GM18519 (cell line): ENCODE measurements at regions not wholly inside any gene's neighbourhood (a gene's known extent, or its start where the extent isn't known, plus 50 kb on each side); places are given as distances from the start of the nearest gene placed in this dataset.

ENCODE experiments used
- ATAC-seq: cut with Tn5 transposase; IDR thresholded peaks from one replicate; pipeline ENCODE4 v1.9.1; 2021; ENCODE audit warnings: mild to moderate bottlenecking, moderate library complexity; ENCODE audit not compliant: unreplicated experiment, low FRiP score

GRCh38 chr2:138104071-138104470, 139.8 kb downstream of the HNMT start:
- ATAC-seq, result no peak

GRCh38 chr2:138105358-138105757, 141.1 kb downstream of the HNMT start:
- no peak for ATAC-seq

DNA sequence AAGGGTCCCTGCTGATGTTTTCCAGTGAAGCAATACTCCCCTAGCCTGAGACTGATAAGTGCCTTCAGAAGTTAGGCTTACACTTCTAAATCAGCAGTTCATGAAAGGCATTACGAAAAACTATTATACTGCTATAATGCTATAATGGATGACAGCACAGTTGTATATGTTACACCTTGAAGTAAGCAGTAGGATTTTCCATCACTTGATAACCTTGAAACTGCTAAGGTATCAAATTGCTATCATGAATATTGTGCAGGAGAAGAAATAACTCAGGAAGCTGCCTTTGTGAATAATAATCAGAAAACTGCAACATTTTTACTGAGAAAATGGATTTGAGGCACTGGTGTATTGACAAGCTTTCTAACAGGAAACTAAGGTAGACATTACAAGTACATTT, 142.3 kb downstream of the HNMT start:
- no peak for ATAC-seq

DNA sequence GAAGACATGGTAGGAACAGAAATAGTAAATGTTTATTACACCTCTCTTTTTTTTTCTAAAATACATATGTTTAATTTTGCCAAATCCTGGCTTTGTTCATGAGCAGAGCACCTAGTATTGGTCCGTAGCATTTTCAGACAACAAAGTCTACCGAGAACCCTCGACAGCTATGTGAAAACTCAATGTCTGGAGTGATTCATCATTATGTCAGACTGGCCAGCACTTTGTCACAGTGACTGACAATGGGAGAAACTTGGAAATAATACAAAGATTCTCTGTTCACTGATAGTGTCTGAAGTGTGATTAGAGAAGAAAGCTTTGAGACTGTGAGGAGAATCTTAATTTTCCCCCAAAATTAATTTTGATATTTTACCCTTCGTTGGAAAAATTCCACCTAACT, 143.0 kb downstream of the HNMT start:
- ATAC-seq, result no peak

DNA sequence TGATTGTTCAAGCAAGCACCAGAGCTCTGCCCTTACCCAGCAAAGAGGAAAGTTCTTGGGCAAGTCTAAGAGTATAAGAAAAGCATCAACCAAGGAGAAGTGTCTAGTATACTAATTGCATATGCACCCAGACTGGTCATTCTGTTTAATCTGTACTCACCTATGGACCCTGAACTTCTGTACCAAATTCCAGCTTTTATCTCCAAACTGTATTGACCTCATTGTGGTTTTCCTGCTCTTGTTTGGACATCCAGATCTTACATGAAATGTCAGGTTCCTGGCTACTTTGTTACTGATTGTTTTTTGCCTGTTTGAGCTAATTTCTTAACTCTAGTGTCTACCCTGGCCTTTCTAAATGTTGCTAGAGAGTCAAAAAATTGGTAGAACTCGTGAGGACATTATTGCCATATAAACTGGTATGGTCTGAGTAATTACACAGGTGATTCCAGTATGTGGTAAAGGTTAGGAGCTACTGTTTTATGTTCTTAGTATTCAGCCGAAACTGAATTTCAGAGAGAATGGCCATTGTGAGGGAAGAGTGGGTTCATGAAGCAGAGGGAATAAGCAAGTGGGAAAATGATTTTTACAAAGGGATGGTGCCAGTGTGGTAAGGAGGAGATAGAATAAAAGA, 146.3 kb downstream of the HNMT start:
- ATAC-seq, result no peak

DNA sequence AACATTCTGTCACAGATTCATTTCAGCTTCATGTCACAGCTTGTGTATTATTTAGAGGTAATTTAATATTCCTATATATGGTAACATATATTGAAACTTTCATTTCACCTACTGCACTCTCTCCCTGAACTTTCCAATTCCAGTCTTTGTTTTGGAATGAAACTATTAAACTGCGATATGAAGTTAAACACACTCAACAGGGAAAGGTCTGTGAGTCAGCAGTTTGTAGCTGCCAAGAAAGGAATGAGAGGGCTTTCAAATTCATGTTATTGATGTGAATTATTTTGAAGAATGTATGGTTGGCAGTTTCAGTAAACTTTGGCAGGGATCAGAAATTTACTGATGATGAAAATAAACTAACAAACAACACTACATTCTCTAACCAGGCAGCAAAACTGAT, 148.3 kb downstream of the HNMT start:
- ATAC-seq, result no peak

DNA sequence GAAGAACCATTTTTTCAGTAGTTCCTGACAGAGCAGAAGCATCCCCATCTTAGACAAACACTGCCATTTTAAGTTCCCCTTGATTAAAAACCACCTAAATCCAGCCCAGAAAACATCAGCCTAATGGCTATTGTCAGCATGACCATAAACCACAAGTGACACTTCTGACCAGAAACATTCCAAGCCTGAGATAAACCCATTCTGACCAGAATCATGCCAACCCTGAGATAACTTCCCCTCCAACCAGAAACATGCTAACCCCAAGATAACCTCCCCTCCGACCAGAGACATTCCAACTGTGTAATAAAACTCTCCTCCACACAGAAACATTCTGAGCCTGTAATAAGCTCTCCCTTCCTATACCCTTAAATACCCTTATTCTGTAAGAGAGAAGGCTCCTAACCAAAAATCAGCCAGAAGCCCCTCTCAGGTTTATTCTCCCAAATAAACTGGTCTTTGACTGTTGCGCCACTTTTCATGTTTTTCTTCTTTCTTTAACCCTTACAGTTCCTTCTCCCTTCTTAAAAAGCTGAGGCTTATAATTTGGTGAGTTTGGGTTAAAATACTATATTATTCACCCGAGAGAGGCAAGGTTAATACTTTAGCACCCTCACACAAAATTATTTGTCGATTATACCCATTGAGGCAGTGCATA, 149.7 kb downstream of the HNMT start:
- ATAC-seq, result no peak

DNA sequence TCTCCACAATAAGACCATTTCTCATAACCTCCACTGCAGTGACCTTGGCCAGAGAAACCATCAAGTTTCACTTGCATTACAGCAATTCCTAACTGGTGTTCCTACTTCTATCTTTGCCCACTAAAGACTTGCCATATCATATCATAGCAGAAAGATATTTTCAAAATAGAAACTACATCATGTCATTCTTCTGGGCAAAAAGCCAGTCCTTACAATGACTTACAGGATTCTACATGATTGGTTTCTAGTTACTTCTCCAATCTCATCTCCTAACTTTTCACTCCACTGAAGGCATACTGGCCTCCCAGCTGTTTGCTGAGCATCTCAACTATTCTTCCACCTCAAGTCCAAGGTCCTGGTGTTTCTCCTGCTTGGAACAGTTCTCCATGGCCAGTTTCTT, 151.4 kb downstream of the HNMT start:
- no peak for ATAC-seq

- ATAC-seq, result no peak
These were observed 152.2 kb downstream of the HNMT start for GRCh38 chr2:138116456-138116855.

- peak; percentile 74 for ATAC-seq
These were observed 157.7 kb downstream of the HNMT start for GRCh38 chr2:138121666-138122661.

GRCh38 chr2:138122891-138123290, 158.6 kb downstream of the HNMT start:
- ATAC-seq, result no peak

DNA sequence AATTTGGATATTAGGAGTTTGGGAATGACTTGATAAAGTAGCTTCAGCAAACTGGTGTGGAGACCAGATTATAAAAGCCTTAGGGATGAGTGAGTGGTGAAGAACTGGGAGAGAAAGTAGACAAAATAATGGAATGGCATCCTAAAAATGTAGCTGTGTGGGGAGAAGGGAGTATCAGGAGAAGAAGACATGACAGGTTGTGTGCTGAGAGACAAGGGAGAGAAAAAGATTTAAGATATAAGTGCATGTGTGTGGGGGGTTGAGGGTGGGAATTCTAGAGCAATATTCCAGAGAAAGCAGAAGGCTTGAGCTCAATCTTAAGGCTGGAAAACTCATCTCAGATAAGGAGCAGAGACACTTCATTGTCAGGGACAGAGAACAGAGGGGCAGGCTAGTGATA, 159.5 kb downstream of the HNMT start:
- ATAC-seq, result no peak

GRCh38 chr2:138124521-138124920, 160.2 kb downstream of the HNMT start:
- no peak for ATAC-seq

DNA sequence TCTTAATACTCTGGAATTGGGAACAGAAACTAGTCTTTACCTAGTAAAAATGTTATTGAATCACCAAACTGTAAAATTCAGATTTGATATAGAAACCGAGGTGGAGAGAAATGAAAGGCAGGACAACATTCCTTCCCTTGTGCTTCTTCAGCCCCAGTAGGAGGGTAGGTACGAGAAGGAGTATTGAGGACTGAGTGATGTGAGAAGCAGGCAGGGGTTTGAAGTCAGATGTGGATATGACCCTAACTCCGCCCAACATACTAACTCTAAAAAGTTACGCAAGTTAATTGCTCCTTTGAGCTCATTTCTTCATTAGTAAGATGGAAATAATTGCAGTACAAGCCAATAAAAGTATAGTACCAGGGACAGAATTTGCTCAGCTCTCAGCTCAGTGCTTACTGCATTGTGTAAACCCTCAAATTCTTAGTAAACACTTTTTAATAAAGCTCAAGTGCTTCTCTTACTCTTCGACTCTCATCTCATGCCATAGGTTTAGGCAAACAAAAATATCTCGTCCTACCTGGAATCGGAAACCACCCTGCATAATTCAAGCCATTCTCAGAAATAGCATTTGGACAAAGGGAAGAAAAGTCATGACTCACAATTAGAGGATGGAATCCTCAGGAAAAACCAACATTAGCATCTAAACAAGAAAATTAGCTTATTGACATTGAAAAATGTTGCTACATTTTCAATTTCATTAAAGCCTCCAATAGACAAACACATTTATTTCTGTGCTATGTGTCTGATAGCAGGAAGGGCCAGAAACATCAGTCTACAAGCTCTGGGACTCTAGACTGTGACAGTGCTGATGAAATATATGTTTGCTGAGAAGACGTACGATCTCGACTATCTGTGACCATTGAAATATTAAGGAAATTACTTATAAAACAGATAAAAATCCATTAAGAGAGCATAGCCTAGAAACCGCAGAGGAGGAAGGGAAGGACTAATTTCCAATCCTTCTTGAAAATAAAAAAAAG, 161.3 kb downstream of the HNMT start:
- ATAC-seq, result no peak

- ATAC-seq, result no peak
These were observed 167.8 kb downstream of the HNMT start for GRCh38 chr2:138132108-138132507.

DNA sequence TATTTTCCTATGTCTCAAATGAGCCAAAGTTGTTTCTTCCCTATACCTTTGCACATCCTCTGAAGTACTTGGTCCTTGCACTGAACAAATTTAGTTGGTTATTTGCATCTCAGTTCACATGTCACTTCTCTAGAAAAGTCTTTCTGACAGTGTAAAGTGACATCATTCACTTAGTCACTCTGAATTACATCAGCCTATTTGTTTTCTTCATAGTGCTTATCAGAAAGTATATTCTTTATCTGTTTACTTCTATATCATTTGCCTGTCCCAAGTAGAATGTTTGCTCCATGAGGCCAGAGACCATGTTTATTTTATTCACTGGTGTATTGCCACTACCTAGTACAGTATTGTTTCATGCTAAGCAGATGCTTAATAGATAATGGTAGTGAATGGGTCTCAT, 173.7 kb downstream of the HNMT start:
- ATAC-seq, result no peak

DNA sequence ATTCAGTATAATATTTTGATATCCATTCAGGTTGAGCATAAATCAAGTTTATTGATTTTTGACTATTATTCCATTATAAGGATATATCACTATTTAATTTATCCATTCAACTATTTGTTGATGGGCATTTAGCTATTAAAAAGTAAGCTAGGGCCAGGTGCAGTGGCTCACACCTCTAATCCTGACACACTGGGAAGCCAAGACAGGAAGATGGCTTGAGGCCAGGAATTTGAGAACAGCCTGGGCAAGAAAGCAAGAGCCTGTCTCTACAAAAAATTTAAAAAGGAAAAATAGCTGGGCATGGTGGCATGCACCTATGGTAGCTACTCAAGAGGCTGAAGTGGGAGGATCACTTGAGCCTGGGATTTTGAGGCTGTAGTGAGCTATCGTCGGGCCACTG, 183.5 kb downstream of the HNMT start:
- ATAC-seq, result no peak

- peak; percentile 51 for ATAC-seq
These were observed 191.0 kb downstream of the HNMT start for GRCh38 chr2:138155304-138155703.

GRCh38 chr2:138157372-138157771, 193.1 kb downstream of the HNMT start:
- no peak for ATAC-seq

DNA sequence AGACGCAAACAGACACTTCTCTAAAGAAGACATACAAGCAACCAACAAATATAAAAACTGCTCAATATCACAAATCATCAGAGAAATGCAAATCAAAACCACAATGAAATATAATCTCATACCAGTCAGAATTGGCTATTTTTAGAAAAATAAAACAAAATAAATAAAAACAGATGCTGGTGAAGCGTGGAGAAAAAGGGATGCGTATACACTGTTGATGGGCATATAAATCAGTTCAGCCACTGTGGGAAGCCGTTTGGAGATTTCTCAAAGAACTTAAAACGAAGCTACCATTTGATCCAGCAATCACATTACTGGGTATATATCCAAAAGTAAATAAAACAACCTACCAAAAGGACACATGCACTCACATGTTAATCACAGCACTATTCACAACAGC, 206.2 kb downstream of the HNMT start:
- no peak for ATAC-seq
